ENCODE measurements at regions not wholly inside any gene's neighbourhood (a gene's known extent, or its start where the extent isn't known, plus 50 kb on each side); places are given as distances from the start of the nearest gene placed in this dataset.
"Not testable (repeated sequence)": the region's sequence is repeated elsewhere in the genome, so short reads cannot be mapped to it uniquely, and the experiment has no call there.

- Histone ChIP-seq H3K27me3 (ENCODE audit: insufficient read depth, low read length) (no peaks in the 10 kb centered on the region), H3K4me3 (ENCODE audit: low read length) (no peak overlapping the region), H3K9me3 (ENCODE audit: insufficient read depth, low read depth, low read length) (no peaks in the 10 kb centered on the region), H3K4me1 (ENCODE audit: insufficient read depth, low read length) (peaks cover 7% of the 10 kb centered on the region; the same call in 1 of the 2 replicates), H3K27ac (ENCODE audit: low read depth, low read length) (no peak overlapping the region), H3K36me3 (ENCODE audit: insufficient read depth, low read length) (no peaks in the 10 kb centered on the region), H3K9ac (ENCODE audit: low read depth, low read length) (no peak overlapping the region)
- WGBS: 96% methylated on average over 4 of the region's 4 CpGs
Measured at GRCh38 chr2:118582058-118582457, 265.4 kb downstream of the EN1 start.

DNA sequence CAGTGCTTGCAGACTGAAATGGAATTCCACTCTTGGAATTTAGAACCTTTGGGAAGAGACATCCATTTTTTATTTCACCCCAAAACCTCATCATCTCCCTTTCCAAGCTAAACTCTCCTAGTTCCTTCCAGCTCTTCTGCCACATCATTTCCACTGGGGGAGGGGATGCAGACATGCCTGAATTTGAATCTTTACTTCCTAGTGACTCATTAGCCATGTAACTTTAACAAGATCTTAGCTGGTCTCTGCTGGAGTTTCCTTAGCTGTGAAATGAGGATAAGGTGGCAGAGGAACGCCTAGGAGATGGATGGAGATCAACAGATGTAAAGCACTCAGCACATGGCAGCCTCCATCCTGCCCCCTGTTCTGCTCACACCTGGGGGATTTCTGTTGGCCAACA lies 266.8 kb downstream of the EN1 start:
- Histone ChIP-seq H3K27ac (ENCODE audit: low read depth, low read length) (no peak overlapping the region), H3K36me3 (ENCODE audit: insufficient read depth, low read length) (no peaks in the 10 kb centered on the region), H3K9ac (ENCODE audit: low read depth, low read length) (no peak overlapping the region), H3K9me3 (ENCODE audit: insufficient read depth, low read depth, low read length) (no peaks in the 10 kb centered on the region), H3K4me1 (ENCODE audit: insufficient read depth, low read length) (peaks cover 9% of the 10 kb centered on the region; the same call in 1 of the 2 replicates), H3K27me3 (ENCODE audit: insufficient read depth, low read length) (no peaks in the 10 kb centered on the region), H3K4me3 (ENCODE audit: low read length) (no peak overlapping the region)
- WGBS: 63% methylated on average over 1 of the region's 1 CpG

DNA sequence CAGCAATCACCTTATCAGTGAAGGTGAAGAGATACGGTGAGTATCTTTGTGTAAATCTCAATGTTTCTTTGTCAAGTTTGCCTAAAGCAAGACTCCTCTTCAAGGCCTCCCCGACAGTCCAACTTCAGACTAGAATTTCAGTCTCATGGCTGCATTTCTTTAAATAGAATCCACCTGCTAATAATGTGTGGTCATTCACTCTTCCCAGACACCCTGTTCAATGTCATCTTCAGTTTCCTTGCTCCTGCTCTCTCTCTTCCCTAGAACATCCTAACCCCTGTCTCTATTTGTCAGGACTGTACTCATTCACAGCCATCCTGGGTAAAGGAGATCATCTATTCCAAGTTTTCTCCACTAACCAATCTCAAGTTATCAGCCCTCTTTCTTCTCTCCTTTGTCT lies 267.3 kb downstream of the EN1 start:
- Histone ChIP-seq H3K9ac (ENCODE audit: low read depth, low read length) (no peak overlapping the region), H3K27ac (ENCODE audit: low read depth, low read length) (no peak overlapping the region), H3K36me3 (ENCODE audit: insufficient read depth, low read length) (no peaks in the 10 kb centered on the region), H3K4me3 (ENCODE audit: low read length) (no peak overlapping the region), H3K9me3 (ENCODE audit: insufficient read depth, low read depth, low read length) (no peaks in the 10 kb centered on the region), H3K4me1 (ENCODE audit: insufficient read depth, low read length) (peaks cover 9% of the 10 kb centered on the region; the same call in 1 of the 2 replicates), H3K27me3 (ENCODE audit: insufficient read depth, low read length) (no peaks in the 10 kb centered on the region)
- 96% methylated on average over 2 of the region's 2 CpGs for WGBS

GRCh38 chr2:118577202-118577601 lies 270.2 kb downstream of the EN1 start:
- 82% methylated on average over 2 of the region's 2 CpGs for WGBS
- Histone ChIP-seq H3K27me3 (ENCODE audit: insufficient read depth, low read length) (no peaks in the 10 kb centered on the region), H3K36me3 (ENCODE audit: insufficient read depth, low read length) (no peaks in the 10 kb centered on the region), H3K9ac (ENCODE audit: low read depth, low read length) (no peak overlapping the region), H3K4me3 (ENCODE audit: low read length) (no peak overlapping the region), H3K4me1 (ENCODE audit: insufficient read depth, low read length) (0 out of 2 replicates have a peak, but pooled peaks cover 4% of the 10 kb centered on the region), H3K9me3 (ENCODE audit: insufficient read depth, low read depth, low read length) (no peaks in the 10 kb centered on the region), H3K27ac (ENCODE audit: low read depth, low read length) (no peak overlapping the region)

DNA sequence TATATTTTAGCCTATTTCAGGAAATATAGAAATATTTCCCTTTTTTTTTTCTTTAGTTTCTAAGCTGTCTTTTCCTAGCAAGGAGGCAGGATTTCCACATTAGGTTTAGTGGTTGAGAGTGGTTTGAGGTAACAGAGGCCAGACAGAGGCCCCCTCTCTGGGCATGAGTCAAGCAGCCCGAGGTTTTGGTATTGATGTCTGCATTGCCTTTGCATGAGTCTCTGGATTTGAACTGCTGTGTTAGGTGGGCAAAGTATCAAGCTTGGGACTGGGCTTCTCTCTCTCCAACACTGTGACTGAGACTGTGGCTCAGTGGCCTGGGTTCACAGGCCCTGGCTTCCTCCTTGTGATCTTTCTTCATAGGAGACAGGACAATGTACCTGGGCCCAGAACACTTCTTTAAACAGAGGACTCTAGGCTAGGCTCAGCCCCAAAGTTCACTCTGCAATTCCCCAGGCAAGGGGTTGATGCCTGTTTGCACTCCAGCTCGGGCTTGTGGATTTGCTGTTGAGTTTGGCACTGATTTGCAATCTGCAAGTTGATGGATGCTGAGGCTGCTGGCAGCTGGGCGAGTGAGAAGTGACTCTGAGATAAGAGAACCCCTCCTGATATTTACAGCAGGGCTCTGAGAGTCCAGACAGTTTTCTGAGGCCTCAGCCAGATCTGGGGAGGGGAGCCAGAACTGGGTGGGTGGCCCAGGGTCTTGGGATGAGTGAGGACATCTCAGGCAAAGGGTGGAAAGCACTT lies 271.2 kb downstream of the EN1 start:
- H3K4me1 ChIP-seq (ENCODE audit: insufficient read depth, low read length): 0 out of 2 replicates have a peak, but pooled peaks cover 4% of the 10 kb centered on the region
- no peaks in the 10 kb centered on the region for H3K36me3 ChIP-seq (ENCODE audit: insufficient read depth, low read length)
- H3K9ac ChIP-seq (ENCODE audit: low read depth, low read length): no peak overlapping the region
- H3K27ac ChIP-seq (ENCODE audit: low read depth, low read length): no peak overlapping the region
- 81% methylated on average over 3 of the region's 3 CpGs for WGBS
- H3K27me3 ChIP-seq (ENCODE audit: insufficient read depth, low read length): no peaks in the 10 kb centered on the region
- no peaks in the 10 kb centered on the region for H3K9me3 ChIP-seq (ENCODE audit: insufficient read depth, low read depth, low read length)
- no peak overlapping the region for H3K4me3 ChIP-seq (ENCODE audit: low read length)

DNA sequence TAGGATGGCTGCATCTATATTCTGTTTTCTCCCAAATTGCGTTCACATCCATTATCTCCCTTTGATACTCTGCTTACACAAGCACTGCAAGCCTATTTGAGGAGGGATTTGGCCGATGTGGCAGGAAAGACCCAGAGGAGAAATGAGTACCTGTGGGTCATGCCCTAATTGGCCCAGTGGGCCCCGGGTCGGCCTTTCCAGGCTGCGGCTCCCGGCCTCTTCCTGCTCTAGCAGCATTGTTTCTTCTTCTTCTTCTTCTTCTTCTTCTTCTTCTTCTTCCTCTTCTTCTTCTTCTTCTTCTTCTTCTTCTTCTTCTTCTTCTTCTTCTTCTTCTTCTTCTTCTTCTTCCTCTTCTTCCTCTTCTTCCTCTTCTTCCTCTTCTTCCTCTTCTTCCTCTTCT lies 275.1 kb downstream of the EN1 start:
- H3K9me3 ChIP-seq (ENCODE audit: insufficient read depth, low read depth, low read length); H3K9ac ChIP-seq (ENCODE audit: low read depth, low read length); H3K36me3 ChIP-seq (ENCODE audit: insufficient read depth, low read length); H3K4me1 ChIP-seq (ENCODE audit: insufficient read depth, low read length); H3K27ac ChIP-seq (ENCODE audit: low read depth, low read length); H3K4me3 ChIP-seq (ENCODE audit: low read length); H3K27me3 ChIP-seq (ENCODE audit: insufficient read depth, low read length): not testable (repeated sequence)
- 96% methylated on average over 5 of the region's 6 CpGs for WGBS

DNA sequence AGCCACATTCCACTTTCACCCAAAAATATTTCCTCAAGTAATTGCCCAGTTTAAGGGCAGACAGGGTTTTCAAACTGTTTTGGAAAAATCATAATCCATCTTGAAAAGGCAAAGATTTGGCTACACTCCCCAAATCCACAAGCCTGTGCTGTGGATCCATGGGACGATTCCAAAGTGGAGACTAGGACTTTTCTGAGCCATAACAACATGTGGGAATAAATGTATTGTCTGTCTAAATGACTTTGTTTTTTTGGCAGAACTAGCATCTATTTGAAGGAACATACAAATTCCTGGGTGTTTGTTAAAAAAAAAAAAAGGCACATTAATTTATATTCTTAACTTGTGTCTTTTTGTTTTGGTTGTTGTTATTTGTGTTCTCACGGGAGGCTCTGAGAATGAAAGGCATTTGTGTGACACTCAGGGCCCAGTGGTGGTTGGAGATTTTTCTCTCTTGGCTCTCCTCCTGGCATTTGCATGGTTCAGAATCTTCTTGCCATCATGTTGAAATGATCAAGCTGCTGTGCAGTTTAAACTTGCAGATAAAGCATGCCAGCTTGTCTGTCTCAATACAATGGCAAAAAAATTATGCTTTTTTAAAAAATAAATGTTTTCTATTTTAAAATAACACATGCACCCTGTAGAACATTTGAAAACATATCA lies 277.4 kb downstream of the EN1 start:
- Histone ChIP-seq H3K9ac (ENCODE audit: low read depth, low read length) (no peak overlapping the region), H3K27me3 (ENCODE audit: insufficient read depth, low read length) (no peaks in the 10 kb centered on the region), H3K27ac (ENCODE audit: low read depth, low read length) (no peak overlapping the region), H3K4me1 (ENCODE audit: insufficient read depth, low read length) (no peaks in the 10 kb centered on the region), H3K36me3 (ENCODE audit: insufficient read depth, low read length) (no peaks in the 10 kb centered on the region), H3K4me3 (ENCODE audit: low read length) (no peak overlapping the region), H3K9me3 (ENCODE audit: insufficient read depth, low read depth, low read length) (no peaks in the 10 kb centered on the region)
- 87% methylated on average over 2 of the region's 2 CpGs for WGBS

GRCh38 chr2:118568700-118569099 lies 278.7 kb downstream of the EN1 start:
- Histone ChIP-seq H3K4me3 (ENCODE audit: low read length) (no peak overlapping the region), H3K27ac (ENCODE audit: low read depth, low read length) (no peak overlapping the region), H3K9me3 (ENCODE audit: insufficient read depth, low read depth, low read length) (no peaks in the 10 kb centered on the region), H3K27me3 (ENCODE audit: insufficient read depth, low read length) (no peaks in the 10 kb centered on the region), H3K9ac (ENCODE audit: low read depth, low read length) (no peak overlapping the region), H3K4me1 (ENCODE audit: insufficient read depth, low read length) (no peaks in the 10 kb centered on the region), H3K36me3 (ENCODE audit: insufficient read depth, low read length) (no peaks in the 10 kb centered on the region)
- WGBS: 89% methylated on average over 5 of the region's 5 CpGs

DNA sequence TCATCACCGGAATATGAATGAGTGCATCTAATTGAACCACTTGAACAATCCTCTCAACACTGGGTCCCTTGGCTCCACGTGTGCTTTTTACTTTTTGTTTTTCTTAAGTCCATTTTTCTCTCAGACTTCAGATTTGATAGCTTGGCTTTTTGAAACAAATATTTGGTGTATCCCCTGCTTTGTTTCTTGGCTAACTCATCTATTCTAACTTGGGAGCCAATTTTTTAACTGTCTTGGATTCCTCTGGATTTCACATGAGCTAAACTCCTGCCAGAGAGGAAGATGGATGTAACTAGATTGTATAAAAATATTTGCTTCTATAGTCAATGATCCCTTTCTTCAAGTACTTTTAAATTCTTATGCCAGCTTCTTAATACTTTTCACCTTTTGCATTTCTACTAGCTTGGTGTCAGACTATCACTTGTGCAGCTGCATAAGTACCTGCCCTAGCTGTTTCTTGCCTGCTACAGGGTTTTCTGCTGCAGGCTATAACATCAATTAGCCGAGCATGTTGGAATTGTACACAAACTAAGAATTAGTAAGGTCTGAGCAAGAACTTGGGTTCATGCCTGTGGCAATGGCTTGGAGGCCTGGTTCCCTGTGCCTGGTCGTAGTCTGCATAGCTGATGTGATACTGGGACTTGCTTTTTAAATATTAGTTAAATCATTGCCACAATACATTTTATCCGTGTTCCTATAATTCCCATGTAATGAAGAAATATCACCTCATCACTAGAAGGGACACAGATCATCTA lies 281.5 kb downstream of the EN1 start:
- Histone ChIP-seq H3K36me3 (ENCODE audit: insufficient read depth, low read length) (no peaks in the 10 kb centered on the region), H3K9me3 (ENCODE audit: insufficient read depth, low read depth, low read length) (no peaks in the 10 kb centered on the region), H3K4me3 (ENCODE audit: low read length) (no peak overlapping the region), H3K9ac (ENCODE audit: low read depth, low read length) (no peak overlapping the region), H3K27me3 (ENCODE audit: insufficient read depth, low read length) (no peaks in the 10 kb centered on the region), H3K27ac (ENCODE audit: low read depth, low read length) (no peak overlapping the region), H3K4me1 (ENCODE audit: insufficient read depth, low read length) (no peaks in the 10 kb centered on the region)
- 94% methylated on average over 5 of the region's 5 CpGs for WGBS

GRCh38 chr2:118565301-118565700 lies 282.1 kb downstream of the EN1 start:
- Histone ChIP-seq H3K36me3 (ENCODE audit: insufficient read depth, low read length) (no peaks in the 10 kb centered on the region), H3K4me3 (ENCODE audit: low read length) (no peak overlapping the region), H3K27ac (ENCODE audit: low read depth, low read length) (no peak overlapping the region), H3K9me3 (ENCODE audit: insufficient read depth, low read depth, low read length) (no peaks in the 10 kb centered on the region), H3K27me3 (ENCODE audit: insufficient read depth, low read length) (no peaks in the 10 kb centered on the region), H3K9ac (ENCODE audit: low read depth, low read length) (no peak overlapping the region), H3K4me1 (ENCODE audit: insufficient read depth, low read length) (no peaks in the 10 kb centered on the region)
- 67% methylated on average over 6 of the region's 6 CpGs for WGBS

GRCh38 chr2:118562144-118562543 lies 285.3 kb downstream of the EN1 start:
- H3K9ac ChIP-seq (ENCODE audit: low read depth, low read length): no peak overlapping the region
- H3K4me1 ChIP-seq (ENCODE audit: insufficient read depth, low read length): no peaks in the 10 kb centered on the region
- no peak overlapping the region for H3K27ac ChIP-seq (ENCODE audit: low read depth, low read length)
- no peak overlapping the region for H3K4me3 ChIP-seq (ENCODE audit: low read length)
- H3K27me3 ChIP-seq (ENCODE audit: insufficient read depth, low read length): no peaks in the 10 kb centered on the region
- no peaks in the 10 kb centered on the region for H3K36me3 ChIP-seq (ENCODE audit: insufficient read depth, low read length)
- no peaks in the 10 kb centered on the region for H3K9me3 ChIP-seq (ENCODE audit: insufficient read depth, low read depth, low read length)
- WGBS: 96% methylated on average over 4 of the region's 5 CpGs
